Stimulated activated CD8-positive, alpha-beta memory T cell treated with anti-CD3 and anti-CD28 coated beads, Interleukin-4, amount 100 ng/mL, for 24 hours (primary cell): ENCODE measurements at regions not wholly inside any gene's neighbourhood (a gene's known extent, or its start where the extent isn't known, plus 50 kb on each side); places are given as distances from the start of the nearest gene placed in this dataset.

ENCODE experiments used
- DNase-seq: peaks from one replicate; pipeline ENCODE4 v3.0.0-alpha.2; 2020; ENCODE audit warnings: low read depth

GRCh38 chr12:68450947-68451260 is 118.7 kb upstream of the MDM1 start:
- no peak for DNase-seq

- no peak for DNase-seq
These were observed 119.3 kb upstream of the MDM1 start for GRCh38 chr12:68451261-68452077.

GRCh38 chr12:68452078-68452715 is 120.0 kb upstream of the MDM1 start:
- no peak for DNase-seq

- no peak for DNase-seq
These were observed 121.1 kb upstream of the MDM1 start for GRCh38 chr12:68453278-68453677.

- no peak for DNase-seq
These were observed 121.7 kb upstream of the MDM1 start for GRCh38 chr12:68453876-68454275.

GRCh38 chr12:68454892-68455291 is 122.7 kb upstream of the MDM1 start:
- no peak for DNase-seq

GRCh38 chr12:68455691-68456345 is 123.7 kb upstream of the MDM1 start:
- no peak for DNase-seq

GRCh38 chr12:68458866-68459265 is 126.7 kb upstream of the MDM1 start:
- DNase-seq = no peak

GRCh38 chr12:68460236-68460635 is 128.1 kb upstream of the MDM1 start:
- no peak for DNase-seq

- DNase-seq = no peak
These were observed 129.5 kb upstream of the MDM1 start for GRCh38 chr12:68461645-68462044.

GRCh38 chr12:68462803-68463202 is 130.6 kb upstream of the MDM1 start:
- DNase-seq = no peak

- DNase-seq = no peak
These were observed 133.1 kb upstream of the MDM1 start for GRCh38 chr12:68465227-68465626.

- no peak for DNase-seq
These were observed 135.4 kb upstream of the MDM1 start for GRCh38 chr12:68467514-68467913.

GRCh38 chr12:68468036-68468435 is 135.9 kb upstream of the MDM1 start:
- no peak for DNase-seq

GRCh38 chr12:68469113-68469512 is 137.0 kb upstream of the MDM1 start:
- no peak for DNase-seq

GRCh38 chr12:68470664-68471328 is 138.6 kb upstream of the MDM1 start:
- DNase-seq = no peak

GRCh38 chr12:68474467-68475204 is 136.1 kb upstream of the RAP1B start:
- no peak for DNase-seq

- DNase-seq = no peak
These were observed 133.9 kb upstream of the RAP1B start for GRCh38 chr12:68476794-68477193.

- DNase-seq = no peak
These were observed 133.4 kb upstream of the RAP1B start for GRCh38 chr12:68477261-68477772.

- DNase-seq = no peak
These were observed 132.8 kb upstream of the RAP1B start for GRCh38 chr12:68477906-68478305.

GRCh38 chr12:68478516-68479260 is 132.0 kb upstream of the RAP1B start:
- no peak for DNase-seq
